ENCODE measurements at regions not wholly inside any gene's neighbourhood (a gene's known extent, or its start where the extent isn't known, plus 50 kb on each side); places are given as distances from the start of the nearest gene placed in this dataset.

DNA sequence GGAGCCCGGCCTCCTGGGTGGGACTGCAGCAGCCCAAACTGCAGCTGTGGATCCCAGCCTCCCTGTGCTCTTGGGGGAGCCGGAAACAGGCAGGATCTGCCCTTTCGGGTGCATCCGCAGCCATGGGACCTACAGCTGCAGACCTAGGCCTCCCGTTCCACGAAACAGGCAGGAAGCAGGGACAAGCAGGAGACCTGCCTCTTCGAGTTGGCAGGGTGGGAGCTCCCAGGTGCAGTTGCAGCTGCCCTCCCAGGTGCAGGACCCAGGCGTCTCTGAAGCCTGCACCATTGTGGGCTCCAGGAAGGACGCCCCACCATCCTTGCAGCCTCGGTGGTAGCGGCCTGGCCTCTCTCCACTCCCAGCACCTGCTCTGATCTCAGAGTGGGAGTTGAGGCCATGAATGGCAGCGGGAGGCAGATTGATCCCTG is 189.0 kb upstream of the KLHL1 start:
- 87 to 88% methylated on average over 6 to 8 of the region's 12 CpGs for WGBS, 2 donors
- Histone ChIP-seq H3K36me3 (no peaks in the 10 kb centered on the region), H3K27me3 (no peaks in the 10 kb centered on the region), H3K4me1 (no peaks in the 10 kb centered on the region), H3K27ac (no peak overlapping the region), H3K9me3 (peaks cover 0 to 7% (median 0%) of the 10 kb centered on the region in 4 donors), H3K4me3 (no peak overlapping the region)
- DNase-seq (ENCODE audit: low spot score in 2 of 2) = no peak
- TF ChIP-seq EP300 (IDR thresholded peaks at IDR 0.05) (no peak), POLR2A (IDR thresholded peaks at IDR 0.05) (no peak)
- TF ChIP-seq, protein P1, sequence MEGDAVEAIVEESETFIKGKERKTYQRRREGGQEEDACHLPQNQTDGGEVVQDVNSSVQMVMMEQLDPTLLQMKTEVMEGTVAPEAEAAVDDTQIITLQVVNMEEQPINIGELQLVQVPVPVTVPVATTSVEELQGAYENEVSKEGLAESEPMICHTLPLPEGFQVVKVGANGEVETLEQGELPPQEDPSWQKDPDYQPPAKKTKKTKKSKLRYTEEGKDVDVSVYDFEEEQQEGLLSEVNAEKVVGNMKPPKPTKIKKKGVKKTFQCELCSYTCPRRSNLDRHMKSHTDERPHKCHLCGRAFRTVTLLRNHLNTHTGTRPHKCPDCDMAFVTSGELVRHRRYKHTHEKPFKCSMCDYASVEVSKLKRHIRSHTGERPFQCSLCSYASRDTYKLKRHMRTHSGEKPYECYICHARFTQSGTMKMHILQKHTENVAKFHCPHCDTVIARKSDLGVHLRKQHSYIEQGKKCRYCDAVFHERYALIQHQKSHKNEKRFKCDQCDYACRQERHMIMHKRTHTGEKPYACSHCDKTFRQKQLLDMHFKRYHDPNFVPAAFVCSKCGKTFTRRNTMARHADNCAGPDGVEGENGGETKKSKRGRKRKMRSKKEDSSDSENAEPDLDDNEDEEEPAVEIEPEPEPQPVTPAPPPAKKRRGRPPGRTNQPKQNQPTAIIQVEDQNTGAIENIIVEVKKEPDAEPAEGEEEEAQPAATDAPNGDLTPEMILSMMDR (IDR thresholded peaks at IDR 0.05) = no peak

DNA sequence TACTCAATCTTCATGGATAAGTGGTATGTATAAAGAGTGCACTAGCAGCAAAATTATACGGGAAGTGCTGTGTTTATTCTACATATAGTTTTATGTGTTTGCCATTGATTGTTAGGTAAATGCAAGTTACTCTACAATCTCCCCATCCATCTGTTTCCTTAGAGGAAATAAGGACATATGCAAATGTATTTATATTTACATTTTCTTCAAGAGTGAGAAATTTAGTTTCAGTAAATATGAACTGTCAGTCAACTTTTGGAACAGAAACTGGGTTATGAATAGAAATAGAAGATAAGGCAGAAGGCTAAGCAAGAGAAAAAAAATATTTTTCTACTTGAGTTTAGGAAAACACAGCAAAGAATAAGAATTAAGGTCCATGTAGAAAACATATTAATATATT is 176.1 kb upstream of the KLHL1 start:
- TF ChIP-seq, protein P1 (IDR thresholded peaks at IDR 0.05) = no peak
- no peak for TF ChIP-seq EP300 (IDR thresholded peaks at IDR 0.05)
- no peak for TF ChIP-seq POLR2A (IDR thresholded peaks at IDR 0.05)
- Histone ChIP-seq H3K4me3 (no peak overlapping the region), H3K27me3 (no peaks in the 10 kb centered on the region), H3K4me1 (no peaks in the 10 kb centered on the region), H3K9me3 (no peaks in the 10 kb centered on the region), H3K36me3 (no peaks in the 10 kb centered on the region), H3K27ac (no peak overlapping the region)
- no peak for DNase-seq (ENCODE audit: low spot score in 2 of 2)
- WGBS, 2 donors = 80 to 85% methylated on average over 1 of the region's 1 CpG

DNA sequence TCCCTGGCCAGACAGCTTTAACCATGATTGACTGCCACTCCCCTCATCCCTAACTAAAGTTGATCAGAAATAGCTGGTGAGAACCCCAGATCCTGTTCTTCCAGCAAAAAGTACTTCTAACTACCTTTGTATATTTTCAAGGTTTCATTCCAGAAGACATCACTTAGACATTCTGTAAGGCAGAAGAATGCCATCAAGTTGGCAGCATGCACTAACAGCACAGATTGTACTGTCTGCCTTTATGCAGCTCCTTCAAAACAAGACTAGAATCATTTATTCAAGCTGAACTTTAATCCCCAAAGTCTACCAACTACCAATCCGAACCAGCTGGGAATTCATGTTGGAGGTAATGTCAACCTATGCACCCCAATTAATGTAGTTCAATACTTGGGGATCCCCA is 167.6 kb upstream of the KLHL1 start:
- no peaks in the 10 kb centered on the region for H3K36me3 ChIP-seq
- H3K27me3 ChIP-seq = no peaks in the 10 kb centered on the region
- no peak for DNase-seq (ENCODE audit: low spot score in 2 of 2)
- H3K4me3 ChIP-seq = no peak overlapping the region
- no peaks in the 10 kb centered on the region for H3K9me3 ChIP-seq
- WGBS, 2 donors = 77 to 81% methylated on average over 1 of the region's 1 CpG
- TF ChIP-seq EP300 (IDR thresholded peaks at IDR 0.05) = no peak
- no peak overlapping the region for H3K27ac ChIP-seq
- H3K4me1 ChIP-seq = no peaks in the 10 kb centered on the region

DNA sequence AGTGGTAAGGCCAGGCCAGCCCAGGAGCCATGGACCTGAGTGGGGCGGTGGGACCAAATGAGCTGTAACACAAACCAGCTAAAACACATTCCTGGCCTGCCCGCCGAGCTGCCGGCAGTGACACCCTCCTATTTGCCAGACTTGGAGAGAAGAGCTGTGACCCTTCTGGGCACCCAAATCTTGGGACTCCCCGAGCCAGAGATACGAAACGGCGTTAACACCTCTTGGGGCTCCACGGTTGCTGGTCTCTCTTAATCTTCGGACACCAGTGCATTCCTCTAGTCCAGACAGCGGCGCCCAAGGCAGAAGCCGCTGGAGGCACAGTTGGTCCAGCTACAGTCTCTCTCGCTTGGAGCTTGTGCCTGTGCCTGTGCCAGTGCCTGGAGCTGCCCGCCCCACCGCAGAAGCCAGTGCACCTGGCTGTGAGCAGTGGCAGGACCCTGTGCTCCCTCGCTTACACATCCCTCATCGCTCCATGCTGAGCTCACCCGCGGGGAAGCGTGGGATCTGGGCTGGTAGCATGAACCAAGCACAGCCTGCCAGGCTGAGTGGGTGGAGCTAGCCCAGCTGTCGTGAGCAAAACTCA is 147.2 kb upstream of the KLHL1 start:
- no peak for DNase-seq (ENCODE audit: low spot score in 2 of 2)
- H3K9me3 ChIP-seq = no peaks in the 10 kb centered on the region
- no peaks in the 10 kb centered on the region for H3K36me3 ChIP-seq
- 93 to 95% methylated on average over 22 of the region's 22 CpGs for WGBS, 2 donors
- H3K27me3 ChIP-seq = no peaks in the 10 kb centered on the region
- no peak for TF ChIP-seq EP300 (IDR thresholded peaks at IDR 0.05)
- no peak for TF ChIP-seq POLR2A (IDR thresholded peaks at IDR 0.05)
- TF ChIP-seq, protein P1 (IDR thresholded peaks at IDR 0.05) = no peak
- H3K4me3 ChIP-seq = no peak overlapping the region
- H3K27ac ChIP-seq = no peak overlapping the region
- no peaks in the 10 kb centered on the region for H3K4me1 ChIP-seq

DNA sequence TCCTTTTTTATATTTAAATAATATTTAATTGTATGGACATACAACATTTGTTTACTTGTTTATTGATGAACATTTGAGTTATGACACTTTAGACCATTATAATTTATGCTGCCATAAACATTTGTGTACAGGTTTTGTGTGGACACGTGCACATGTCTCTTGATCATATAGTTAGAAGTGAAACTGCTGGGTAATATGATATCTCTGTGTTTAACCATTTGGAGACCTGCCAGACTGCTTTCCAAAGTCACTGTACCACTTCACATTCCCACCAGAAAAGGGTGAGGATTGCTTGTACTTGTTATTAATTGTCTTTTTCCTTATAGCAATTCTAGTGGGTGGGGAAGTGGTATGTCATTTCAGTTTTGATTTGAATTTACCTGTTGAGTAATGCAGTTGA is 145.6 kb upstream of the KLHL1 start:
- Histone ChIP-seq H3K27ac (no peak overlapping the region), H3K9me3 (no peaks in the 10 kb centered on the region), H3K4me3 (no peak overlapping the region), H3K27me3 (no peaks in the 10 kb centered on the region), H3K4me1 (no peaks in the 10 kb centered on the region), H3K36me3 (no peaks in the 10 kb centered on the region)
- DNase-seq (ENCODE audit: low spot score in 2 of 2) = no peak
- no peak for TF ChIP-seq POLR2A (IDR thresholded peaks at IDR 0.05)
- TF ChIP-seq, protein P1 (IDR thresholded peaks at IDR 0.05) = no peak
- TF ChIP-seq EP300 (IDR thresholded peaks at IDR 0.05) = no peak
- WGBS, 2 donors = 10 to 15% methylated on average over 1 of the region's 1 CpG

DNA sequence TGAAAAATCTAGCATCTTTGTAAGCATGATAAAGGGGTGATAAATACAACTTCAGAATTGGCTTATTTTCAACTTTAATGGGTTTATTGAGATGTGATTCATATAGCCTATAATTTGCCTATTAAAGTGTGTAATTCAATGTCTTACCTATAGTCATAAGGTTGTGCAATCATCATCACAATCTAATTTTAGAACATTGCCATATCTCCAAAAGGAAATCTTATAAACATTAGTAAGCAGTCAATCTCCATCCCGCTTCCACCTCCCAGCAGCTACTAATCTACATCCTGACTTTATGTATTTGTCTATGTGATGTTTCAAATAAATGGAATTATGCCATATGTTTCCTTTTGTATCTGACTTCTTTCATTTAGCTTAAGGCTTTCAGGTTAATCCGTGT is 145.2 kb upstream of the KLHL1 start:
- Histone ChIP-seq H3K27me3 (no peaks in the 10 kb centered on the region), H3K27ac (no peak overlapping the region), H3K4me3 (no peak overlapping the region), H3K36me3 (no peaks in the 10 kb centered on the region), H3K4me1 (no peaks in the 10 kb centered on the region), H3K9me3 (no peaks in the 10 kb centered on the region)
- WGBS, 2 donors = 70 to 80% methylated on average over 2 of the region's 2 CpGs
- no peak for TF ChIP-seq EP300 (IDR thresholded peaks at IDR 0.05)
- TF ChIP-seq, protein P1 (IDR thresholded peaks at IDR 0.05) = no peak
- TF ChIP-seq POLR2A (IDR thresholded peaks at IDR 0.05) = no peak
- DNase-seq (ENCODE audit: low spot score in 2 of 2) = no peak

All from tibial nerve (tissue), 4 donors.